HG03025 (cell line): ENCODE measurements at regions not wholly inside any gene's neighbourhood (a gene's known extent, or its start where the extent isn't known, plus 50 kb on each side); places are given as distances from the start of the nearest gene placed in this dataset.
"Not testable (repeated sequence)": the region's sequence is repeated elsewhere in the genome, so short reads cannot be mapped to it uniquely, and the experiment has no call there.

Experiments used
- ATAC-seq: cut with Tn5 transposase; IDR thresholded peaks from one replicate; pipeline ENCODE4 v1.9.1; 2021; ENCODE audit warnings: mild to moderate bottlenecking, moderate library complexity; ENCODE audit not compliant: unreplicated experiment, low FRiP score

- ATAC-seq: not testable (repeated sequence)
Observed at GRCh38 chr13:107596306-107596705, 619.0 kb downstream of the LIG4 start.

DNA sequence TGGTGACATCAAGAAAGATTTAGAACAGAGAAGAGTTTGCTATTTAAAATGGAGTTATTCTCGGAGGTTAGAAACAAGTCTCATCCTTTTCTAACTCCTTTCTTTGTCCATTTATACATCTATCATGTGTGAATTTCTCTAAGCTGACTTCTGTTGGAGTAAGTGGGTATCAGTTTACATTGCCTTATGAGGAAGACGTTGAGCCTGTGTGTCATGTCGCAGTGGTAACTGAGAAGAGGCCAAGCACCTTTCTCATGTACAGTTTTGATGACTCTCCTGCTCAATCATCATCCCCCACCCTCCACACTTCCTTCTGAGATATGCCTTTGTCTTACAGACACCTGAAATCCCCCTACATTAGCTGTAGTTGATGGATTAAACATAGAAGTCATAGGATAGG is 624.8 kb downstream of the LIG4 start:
- no peak for ATAC-seq

DNA sequence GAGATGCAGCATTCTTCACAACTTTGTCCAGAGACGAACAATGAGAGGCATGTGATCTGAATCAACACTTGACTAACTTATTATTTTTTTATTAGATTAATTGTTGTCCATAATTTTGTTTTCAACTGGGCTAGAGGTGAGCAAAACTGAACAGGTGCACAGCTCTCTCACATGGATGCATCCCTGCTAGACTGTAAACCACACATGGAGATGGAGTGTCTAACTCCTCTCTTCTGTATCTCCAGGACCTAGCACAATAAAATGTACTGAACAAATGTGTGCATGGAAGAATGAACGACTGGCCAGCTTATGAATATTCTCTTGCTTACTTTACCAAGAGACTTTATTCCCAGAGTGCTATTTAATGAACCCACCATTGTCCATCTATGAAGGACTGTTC is 627.7 kb downstream of the LIG4 start:
- ATAC-seq: no peak

DNA sequence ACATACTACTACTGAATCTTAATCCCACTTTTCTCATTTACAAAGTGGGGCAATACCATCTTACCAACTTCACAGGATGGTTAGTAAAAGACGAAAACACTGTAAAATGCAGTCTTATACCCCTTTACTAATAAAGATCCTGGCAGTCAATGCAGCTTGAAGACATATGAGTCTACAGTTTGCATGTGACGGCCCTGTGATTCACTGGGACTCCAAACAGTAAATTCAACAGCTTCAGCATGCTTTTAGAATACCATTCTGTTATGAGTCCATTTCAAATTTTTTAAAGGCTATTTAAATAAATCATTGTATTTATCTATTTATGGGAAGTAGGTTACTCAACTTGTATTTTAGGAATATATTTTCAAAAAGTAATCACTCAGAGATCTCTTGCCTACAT is 629.1 kb downstream of the LIG4 start:
- ATAC-seq: no peak

DNA sequence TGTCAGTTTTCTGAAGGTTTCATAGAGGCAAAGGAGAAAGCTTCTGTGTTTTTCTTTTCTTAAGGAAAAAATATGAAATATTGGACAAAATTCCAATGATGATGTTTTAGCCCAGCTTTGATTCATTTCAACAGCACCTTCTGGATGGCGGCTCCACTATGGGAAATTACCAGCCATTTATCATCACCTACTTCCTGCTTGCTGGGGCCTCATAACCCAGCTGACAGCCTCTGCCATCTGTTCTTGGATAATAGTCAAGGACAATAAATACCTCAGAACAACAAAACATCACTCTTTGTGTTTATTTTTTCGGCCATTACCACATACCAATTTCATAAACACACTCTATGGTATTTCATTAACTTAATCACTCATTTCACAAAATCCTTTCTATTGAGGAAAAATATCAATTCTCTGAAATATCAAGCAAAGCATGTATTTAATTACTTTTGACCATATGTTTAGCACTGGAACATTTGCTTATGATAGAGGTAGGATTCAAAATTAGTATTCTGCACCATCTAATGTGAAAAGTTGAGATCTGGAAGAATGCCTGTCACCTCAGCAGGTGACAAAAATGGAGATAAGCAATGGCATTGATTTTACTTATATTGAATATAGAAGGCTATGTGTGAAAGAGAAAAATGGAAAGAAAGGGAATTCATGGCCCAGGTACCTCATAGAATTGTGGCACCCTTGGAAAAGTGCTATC is 629.7 kb downstream of the LIG4 start:
- ATAC-seq: no peak

DNA sequence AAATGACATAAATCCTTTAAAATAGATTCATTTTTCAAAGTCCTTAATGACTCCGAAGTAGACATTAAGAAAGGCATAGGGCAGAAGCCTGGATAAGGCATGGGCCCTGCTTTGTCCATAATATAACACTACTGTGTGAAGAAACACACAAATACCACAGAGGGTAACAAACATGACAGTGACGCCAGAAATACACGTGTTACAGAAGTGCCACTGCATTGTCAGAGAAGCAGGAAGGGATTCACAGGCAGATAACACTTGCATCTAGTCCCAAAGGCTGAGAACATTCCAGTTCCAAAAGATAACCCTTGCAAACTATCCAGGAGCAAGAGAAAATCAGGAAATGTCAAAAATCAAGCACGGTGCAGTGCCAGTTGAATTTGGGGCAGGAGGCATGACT is 633.2 kb downstream of the LIG4 start:
- no peak for ATAC-seq

DNA sequence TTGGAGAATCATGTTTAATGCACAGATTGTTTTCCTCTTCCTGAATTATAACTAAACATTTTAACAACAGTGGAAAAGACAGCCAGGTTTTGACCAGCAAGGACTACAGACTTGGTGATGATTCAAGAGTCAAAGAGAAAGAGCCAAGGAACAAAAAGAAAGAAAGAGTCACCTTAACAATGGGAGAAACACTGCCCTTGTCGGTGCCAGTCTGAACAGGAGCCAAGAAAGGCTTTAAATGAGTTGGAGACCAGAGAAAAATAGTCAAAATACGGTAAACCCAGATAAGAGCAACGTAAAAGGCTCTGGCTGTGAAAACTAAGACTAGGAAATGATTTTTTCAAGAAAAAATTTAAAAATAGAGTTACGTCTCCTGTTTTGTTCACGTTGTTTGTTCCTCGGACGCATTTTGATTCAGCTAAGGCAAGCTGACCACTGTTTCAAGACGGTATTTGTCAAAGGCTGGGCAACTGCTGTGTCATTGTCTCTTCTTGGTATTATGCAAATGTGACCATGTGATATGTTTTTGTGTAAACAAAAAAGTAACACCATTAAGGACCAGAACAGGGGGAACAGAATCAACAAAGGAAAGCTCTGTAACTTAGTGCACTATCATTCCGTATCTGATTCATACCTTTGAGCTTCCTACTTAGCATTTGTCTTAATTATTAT is 634.5 kb downstream of the LIG4 start:
- no peak for ATAC-seq

GRCh38 chr13:107576430-107576829 is 638.9 kb downstream of the LIG4 start:
- no peak for ATAC-seq

- no peak for ATAC-seq
Observed at GRCh38 chr13:107574517-107575210, 640.7 kb downstream of the LIG4 start.

GRCh38 chr13:107573184-107573583 is 642.2 kb downstream of the LIG4 start:
- no peak for ATAC-seq

DNA sequence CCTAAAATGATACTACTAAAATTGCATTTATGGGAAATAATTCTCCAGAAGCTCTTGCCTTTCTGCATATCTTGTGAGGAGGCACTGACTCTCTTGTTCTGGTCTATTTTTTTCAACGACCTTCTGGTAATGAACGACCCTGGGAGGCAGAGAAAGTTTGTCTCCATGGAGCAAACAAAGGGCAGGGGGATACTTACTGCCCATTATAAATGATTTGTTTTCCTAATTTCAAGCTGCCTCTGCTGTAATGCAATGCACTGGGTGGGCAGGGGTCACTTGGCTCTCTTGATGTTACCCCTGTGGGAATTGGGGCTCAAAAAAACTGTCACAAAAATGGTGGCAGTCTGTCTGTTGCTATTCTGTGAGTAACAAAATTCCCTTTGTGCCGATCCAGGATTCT is 643.2 kb downstream of the LIG4 start:
- ATAC-seq: no peak

DNA sequence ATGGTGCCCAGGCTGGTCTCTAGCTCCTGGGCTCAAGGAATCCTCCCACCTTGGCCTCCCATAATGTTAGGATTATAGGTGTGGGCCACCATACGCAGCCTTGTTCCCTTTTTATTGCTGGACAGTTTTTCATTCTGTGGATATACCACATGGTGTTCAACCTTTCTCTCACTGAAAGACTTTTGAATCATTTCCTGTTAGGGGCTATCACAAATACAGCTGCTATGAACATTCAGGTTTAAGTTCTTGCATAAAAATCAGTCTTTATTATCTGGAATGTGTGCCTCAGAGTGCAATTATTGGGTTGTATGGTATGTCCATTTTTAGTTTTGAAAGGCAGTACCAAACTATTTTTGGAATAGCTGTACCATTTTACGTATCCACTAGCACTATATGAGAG is 647.2 kb downstream of the LIG4 start:
- no peak for ATAC-seq

DNA sequence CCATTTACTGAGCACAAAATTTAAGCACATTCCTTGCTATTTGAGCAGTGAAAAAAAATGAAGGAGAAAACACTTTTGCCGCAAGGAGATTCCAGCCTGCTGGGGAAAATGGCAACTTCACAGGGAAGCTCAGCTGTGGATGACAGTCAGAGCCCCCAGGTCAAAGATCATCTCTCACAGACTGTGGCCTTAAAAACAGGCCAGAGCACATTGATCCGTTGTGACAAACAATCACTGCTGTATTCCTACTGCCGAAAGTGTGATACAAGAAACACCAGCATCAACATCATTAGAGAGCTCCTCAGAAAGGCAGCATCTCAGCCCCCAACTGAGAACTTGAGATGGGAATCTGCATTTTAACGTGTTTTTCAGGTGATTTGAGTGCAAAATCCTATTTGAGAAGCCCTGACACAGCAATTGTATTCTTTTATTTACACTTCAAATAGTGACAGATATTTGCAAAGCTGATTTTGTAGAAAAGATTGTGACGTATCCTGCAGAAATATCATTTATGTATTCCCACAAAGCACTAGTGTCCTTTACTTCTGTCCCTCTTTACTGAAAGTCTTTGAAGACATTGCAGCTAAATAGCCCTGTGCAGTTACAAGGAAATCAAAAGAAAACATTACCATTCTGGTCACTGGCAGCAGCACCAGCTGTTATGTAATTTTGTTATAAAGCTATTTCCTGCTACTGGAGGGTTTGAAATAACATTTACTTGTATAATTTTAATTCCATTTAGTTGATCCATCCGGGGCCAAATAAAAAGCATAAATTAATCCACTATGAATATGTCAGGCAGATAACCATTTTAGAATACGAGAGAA is 652.0 kb downstream of the LIG4 start:
- no peak for ATAC-seq

GRCh38 chr13:107562203-107562602 is 653.1 kb downstream of the LIG4 start:
- ATAC-seq: no peak

- ATAC-seq: no peak
Observed at GRCh38 chr13:107554460-107554859, 660.9 kb downstream of the LIG4 start.

GRCh38 chr13:107553838-107554237 is 661.5 kb downstream of the LIG4 start:
- ATAC-seq: no peak

GRCh38 chr13:107551521-107551920 is 663.8 kb downstream of the LIG4 start:
- ATAC-seq: no peak

GRCh38 chr13:107548338-107548737 is 667.0 kb downstream of the LIG4 start:
- ATAC-seq: no peak

GRCh38 chr13:107545946-107546502 is 669.3 kb downstream of the LIG4 start:
- ATAC-seq: no peak

GRCh38 chr13:107534548-107534947 is 680.8 kb downstream of the LIG4 start:
- ATAC-seq: no peak

DNA sequence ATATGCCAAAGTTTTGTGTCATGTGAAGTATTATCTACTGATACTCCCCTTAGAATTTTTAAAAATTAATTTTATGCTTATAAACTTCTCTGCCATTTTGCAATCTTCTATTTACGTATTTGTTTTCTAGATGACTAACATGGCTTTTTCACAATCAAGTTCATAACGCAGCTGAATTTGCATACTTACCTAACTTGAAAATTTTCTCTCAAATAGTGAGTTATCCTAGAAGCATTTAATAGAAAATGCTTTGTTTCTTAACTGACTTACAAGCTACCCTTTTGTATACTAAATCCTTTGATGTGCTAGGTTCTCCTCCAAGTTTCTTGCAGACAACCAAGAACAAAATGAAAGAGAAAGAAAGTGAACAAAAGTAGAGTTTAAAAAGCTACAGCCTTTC is 683.5 kb downstream of the LIG4 start:
- ATAC-seq: no peak
